Parathyroid adenoma (tissue), 2 donors: ENCODE measurements at regions not wholly inside any gene's neighbourhood (a gene's known extent, or its start where the extent isn't known, plus 50 kb on each side); places are given as distances from the start of the nearest gene placed in this dataset.

Source experiments
- H2AFZ ChIP-seq: fragments of 300-600 bp; sonication (generic); one replicate; pipeline ENCODE4 v1.7.0; 2017; ENCODE audit warnings: antibody characterized with exemption, mild to moderate bottlenecking
- H3K27ac ChIP-seq: fragments of 300-600 bp; sonication (generic); one replicate; pipeline ENCODE4 v1.7.0; 2017
- H3K27me3 ChIP-seq: fragments of 300-600 bp; sonication (generic); one replicate; pipeline ENCODE4 v1.7.0; 2017; ENCODE audit warnings: low read length; ENCODE audit not compliant: control insufficient read depth, insufficient read depth
- H3K36me3 ChIP-seq: fragments of 300-600 bp; sonication (generic); one replicate; pipeline ENCODE4 v1.7.0; 2017; ENCODE audit warnings: low read length; ENCODE audit not compliant: control insufficient read depth, insufficient read depth
- H3K4me1 ChIP-seq: fragments of 300-600 bp; sonication (generic); one replicate; pipeline ENCODE4 v1.7.0; 2017; ENCODE audit warnings: control low read depth
- H3K4me2 ChIP-seq: fragments of 300-600 bp; sonication (generic); one replicate; pipeline ENCODE4 v1.7.0; 2017; ENCODE audit warnings: low read length
- H3K4me3 ChIP-seq: fragments of 300-600 bp; sonication (generic); one replicate; pipeline ENCODE4 v1.7.0; 2017; ENCODE audit warnings: low read depth, low read length
- H3K79me2 ChIP-seq: fragments of 300-600 bp; sonication (generic); one replicate; pipeline ENCODE4 v1.7.0; 2017; ENCODE audit warnings: control low read depth
- H3K9ac ChIP-seq: fragments of 300-600 bp; sonication (generic); one replicate; pipeline ENCODE4 v1.7.0; 2017; ENCODE audit warnings: mild to moderate bottlenecking
- H3K9me3 ChIP-seq: fragments of 300-600 bp; sonication (generic); one replicate; pipeline ENCODE4 v1.7.0; 2017; ENCODE audit warnings: low read length; ENCODE audit not compliant: control insufficient read depth
- CTCF ChIP-seq: fragments of 300-600 bp; sonication (generic); IDR thresholded peaks from one replicate; pipeline ENCODE4 v1.7.0; 2017; ENCODE audit warnings: antibody characterized with exemption, mild to moderate bottlenecking
- donor health status: primary hyperparathyroidism.

DNA sequence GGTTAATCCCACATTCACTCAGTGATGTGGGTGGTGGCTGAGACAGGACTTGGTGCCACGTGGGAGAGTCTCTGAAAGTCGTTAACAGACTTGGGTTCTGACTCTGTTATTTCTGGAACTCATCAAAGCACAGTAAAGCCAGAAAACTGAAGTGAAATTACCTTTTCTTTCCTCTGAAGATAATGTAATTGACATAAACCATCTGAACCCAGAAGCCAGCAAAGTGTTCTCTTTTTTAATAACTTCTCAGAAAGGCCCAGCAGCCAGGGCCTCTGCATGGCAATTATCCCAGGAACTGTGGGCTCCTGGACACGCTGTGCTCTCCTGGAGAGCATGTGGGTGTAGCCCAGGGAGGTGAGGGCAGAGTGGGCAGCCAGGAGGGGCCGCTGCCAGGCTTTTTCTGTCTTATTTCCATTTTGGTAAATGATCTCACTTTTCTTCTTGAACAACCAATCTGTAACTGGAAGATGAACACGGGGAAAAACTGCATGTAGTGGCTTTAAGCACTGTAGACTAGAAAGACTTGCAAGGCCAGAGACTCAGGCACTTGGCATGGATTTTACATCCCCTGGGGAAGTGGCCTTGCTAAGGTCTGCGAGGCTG is 444.1 kb upstream of the TMEM132C start:
- H3K9me3 ChIP-seq: no peaks in the 10 kb centered on the region
- H2AFZ ChIP-seq: no peak overlapping the region
- no peak overlapping the region for H3K4me2 ChIP-seq
- no peaks in the 10 kb centered on the region for H3K27me3 ChIP-seq
- no peaks in the 10 kb centered on the region for H3K4me1 ChIP-seq
- no peak for TF ChIP-seq CTCF
- H3K36me3 ChIP-seq: no peaks in the 10 kb centered on the region
- no peak overlapping the region for H3K27ac ChIP-seq
- no peak overlapping the region for H3K9ac ChIP-seq
- H3K4me3 ChIP-seq: no peak overlapping the region
- no peaks in the 10 kb centered on the region for H3K79me2 ChIP-seq

DNA sequence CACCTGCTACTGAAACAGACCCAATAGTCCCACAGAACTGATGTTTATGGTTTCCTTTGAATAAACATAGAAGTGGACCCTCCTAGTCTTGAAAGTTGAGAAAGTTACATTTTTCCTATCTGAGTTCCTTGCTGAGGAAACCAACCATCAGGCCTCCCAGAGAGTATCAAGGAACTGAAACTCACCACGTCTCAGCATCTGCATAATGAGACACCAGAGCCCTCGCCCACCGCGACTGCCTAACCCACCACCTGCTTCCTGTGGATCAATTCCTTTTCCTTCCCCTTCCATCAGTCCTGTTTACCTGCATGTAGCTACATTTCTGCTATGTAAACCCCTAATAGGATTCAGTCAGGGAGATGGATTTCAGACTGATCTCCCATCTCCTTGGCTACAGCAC is 443.2 kb upstream of the TMEM132C start:
- TF ChIP-seq CTCF: no peak
- Histone ChIP-seq H2AFZ (no peak overlapping the region), H3K27ac (no peak overlapping the region), H3K4me2 (no peak overlapping the region), H3K4me3 (no peak overlapping the region), H3K9ac (no peak overlapping the region), H3K79me2 (no peaks in the 10 kb centered on the region), H3K9me3 (no peaks in the 10 kb centered on the region), H3K36me3 (no peaks in the 10 kb centered on the region), H3K27me3 (no peaks in the 10 kb centered on the region), H3K4me1 (no peaks in the 10 kb centered on the region)

GRCh38 chr12:127829281-127830064 is 437.5 kb upstream of the TMEM132C start:
- H3K36me3 ChIP-seq: no peaks in the 10 kb centered on the region
- H3K9ac ChIP-seq: no peak overlapping the region
- no peak overlapping the region for H3K4me2 ChIP-seq
- H3K9me3 ChIP-seq: no peaks in the 10 kb centered on the region
- TF ChIP-seq CTCF: no peak
- H3K4me3 ChIP-seq: no peak overlapping the region
- H3K79me2 ChIP-seq: no peaks in the 10 kb centered on the region
- H2AFZ ChIP-seq: no peak overlapping the region
- no peaks in the 10 kb centered on the region for H3K27me3 ChIP-seq
- H3K27ac ChIP-seq: no peak overlapping the region
- no peaks in the 10 kb centered on the region for H3K4me1 ChIP-seq

GRCh38 chr12:127830065-127830460 is 436.9 kb upstream of the TMEM132C start:
- no peaks in the 10 kb centered on the region for H3K27me3 ChIP-seq
- H2AFZ ChIP-seq: no peak overlapping the region
- no peak overlapping the region for H3K4me2 ChIP-seq
- H3K4me3 ChIP-seq: no peak overlapping the region
- H3K36me3 ChIP-seq: no peaks in the 10 kb centered on the region
- H3K9me3 ChIP-seq: no peaks in the 10 kb centered on the region
- H3K9ac ChIP-seq: no peak overlapping the region
- no peaks in the 10 kb centered on the region for H3K79me2 ChIP-seq
- TF ChIP-seq CTCF: no peak
- H3K27ac ChIP-seq: no peak overlapping the region
- no peaks in the 10 kb centered on the region for H3K4me1 ChIP-seq

DNA sequence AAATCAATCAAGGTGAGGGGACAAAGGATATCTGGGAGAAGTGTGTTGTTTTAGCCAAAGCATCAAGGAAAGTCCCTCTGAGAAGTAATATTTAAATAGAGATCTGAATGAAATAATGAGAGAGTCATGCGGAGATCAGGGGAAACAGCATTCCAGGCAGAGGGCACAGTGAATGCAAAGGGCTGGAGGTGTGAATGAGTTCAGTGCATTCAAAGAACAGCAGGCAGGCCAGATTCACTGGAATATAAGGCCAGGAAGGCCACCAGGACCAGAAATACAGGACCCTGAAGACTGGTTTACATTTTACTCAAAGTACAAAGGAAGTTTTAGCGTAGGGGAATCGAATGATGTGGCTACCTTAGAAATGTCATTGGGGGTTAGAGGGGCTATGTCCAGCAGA is 436.2 kb upstream of the TMEM132C start:
- no peak for TF ChIP-seq CTCF
- Histone ChIP-seq H3K9ac (no peak overlapping the region), H3K9me3 (no peaks in the 10 kb centered on the region), H3K4me1 (no peaks in the 10 kb centered on the region), H3K36me3 (no peaks in the 10 kb centered on the region), H2AFZ (no peak overlapping the region), H3K4me2 (no peak overlapping the region), H3K27ac (no peak overlapping the region), H3K79me2 (no peaks in the 10 kb centered on the region), H3K27me3 (no peaks in the 10 kb centered on the region), H3K4me3 (no peak overlapping the region)
